GM19023 (cell line): ENCODE measurements at regions not wholly inside any gene's neighbourhood (a gene's known extent, or its start where the extent isn't known, plus 50 kb on each side); places are given as distances from the start of the nearest gene placed in this dataset.

Experiments
- ATAC-seq: cut with Tn5 transposase; IDR thresholded peaks from one replicate; pipeline ENCODE4 v1.9.1; 2021; ENCODE audit warnings: mild to moderate bottlenecking, moderate library complexity; ENCODE audit not compliant: unreplicated experiment

GRCh38 chr3:96169111-96169766 lies 645.2 kb upstream of the EPHA6 start:
- no peak for ATAC-seq

- no peak for ATAC-seq
Observed at GRCh38 chr3:96172917-96173316, 641.5 kb upstream of the EPHA6 start.

GRCh38 chr3:96175500-96175899 lies 638.9 kb upstream of the EPHA6 start:
- no peak for ATAC-seq

GRCh38 chr3:96182756-96183155 lies 631.6 kb upstream of the EPHA6 start:
- ATAC-seq: no peak

GRCh38 chr3:96183871-96184270 lies 630.5 kb upstream of the EPHA6 start:
- ATAC-seq: no peak

- no peak for ATAC-seq
Observed at GRCh38 chr3:96190024-96190616, 624.3 kb upstream of the EPHA6 start.

- no peak for ATAC-seq
Observed at GRCh38 chr3:96192966-96193550, 621.3 kb upstream of the EPHA6 start.

GRCh38 chr3:96200897-96201296 lies 613.5 kb upstream of the EPHA6 start:
- no peak for ATAC-seq

GRCh38 chr3:96201463-96201862 lies 612.9 kb upstream of the EPHA6 start:
- no peak for ATAC-seq

- no peak for ATAC-seq
Observed at GRCh38 chr3:96202181-96202580, 612.2 kb upstream of the EPHA6 start.

GRCh38 chr3:96209699-96210098 lies 604.7 kb upstream of the EPHA6 start:
- no peak for ATAC-seq

- ATAC-seq: no peak
Observed at GRCh38 chr3:96213393-96213792, 601.0 kb upstream of the EPHA6 start.

GRCh38 chr3:96214941-96215340 lies 599.5 kb upstream of the EPHA6 start:
- no peak for ATAC-seq

- no peak for ATAC-seq
Observed at GRCh38 chr3:96225494-96225893, 588.9 kb upstream of the EPHA6 start.

- no peak for ATAC-seq
Observed at GRCh38 chr3:96233679-96234078, 580.7 kb upstream of the EPHA6 start.

- ATAC-seq: no peak
Observed at GRCh38 chr3:96236522-96236921, 577.9 kb upstream of the EPHA6 start.

- no peak for ATAC-seq
Observed at GRCh38 chr3:96259299-96259698, 555.1 kb upstream of the EPHA6 start.

GRCh38 chr3:96264701-96265100 lies 549.7 kb upstream of the EPHA6 start:
- no peak for ATAC-seq

- ATAC-seq: no peak
Observed at GRCh38 chr3:96266395-96267190, 547.8 kb upstream of the EPHA6 start.

- ATAC-seq: no peak
Observed at GRCh38 chr3:96267577-96267976, 546.8 kb upstream of the EPHA6 start.

GRCh38 chr3:96294143-96294542 lies 520.3 kb upstream of the EPHA6 start:
- no peak for ATAC-seq

GRCh38 chr3:96300743-96301142 lies 513.7 kb upstream of the EPHA6 start:
- no peak for ATAC-seq
